Body of pancreas (tissue), 4 donors: ENCODE measurements at regions not wholly inside any gene's neighbourhood (a gene's known extent, or its start where the extent isn't known, plus 50 kb on each side); places are given as distances from the start of the nearest gene placed in this dataset.

Source experiments
- ATAC-seq: fragments of 150-250 bp; one replicate; pipeline ENCODE4 v1.9.1; 2016
- DNase-seq, 4 donors: peaks; one replicate each; pipeline ENCODE4 v3.0.0-alpha.2; 2019
- H3K27ac ChIP-seq, 4 donors: fragments of 200-600 bp; sonication (generic); 1 replicate in 3 of 4; 2 replicates in 1 of 4; pipeline versions ENCODE4 v1.5.1 to v1.6.1; 2016 to 2019; ENCODE audit warnings: mild to moderate bottlenecking in 1 of 4, mixed read lengths in 1 of 4, moderate library complexity in 1 of 4
- H3K27me3 ChIP-seq, 2 donors: fragments of 200-600 bp; sonication (generic); one replicate each; pipeline ENCODE4 v1.6.0; 2016; ENCODE audit warnings: mild to moderate bottlenecking in 1 of 2
- H3K36me3 ChIP-seq, 2 donors: fragments of 200-600 bp; sonication (generic); replicated peaks in 1 of 2; 2 replicates each; pipeline ENCODE4 v1.5.1; 2016; ENCODE audit warnings: low read depth in 2 of 2; ENCODE audit not compliant: insufficient read depth in 1 of 2
- H3K4me1 ChIP-seq: fragments of 200-600 bp; sonication (generic); one replicate; pipeline ENCODE4 v1.6.0; 2016
- H3K4me3 ChIP-seq, 2 donors: fragments of 200-600 bp; sonication (generic); 1 replicate in 1 of 2; 2 replicates in 1 of 2; pipeline ENCODE4 v1.5.1; 2016 to 2019
- H3K9me3 ChIP-seq, 3 donors: fragments of 200-600 bp; sonication (generic); 1 replicate in 2 of 3; 2 replicates in 1 of 3; pipeline ENCODE4 v1.5.1; 2016
- POLR2A ChIP-seq, 3 donors: fragments of 450-650 bp; IDR thresholded peaks; one replicate each; pipeline ENCODE4 v1.6.1; 2016; ENCODE audit warnings: antibody characterized with exemption in 3 of 3, mild to moderate bottlenecking in 2 of 3
- WGBS, 2 donors: methylation state at CpG; one replicate each; pipeline ENCODE4 v1.1.5; 2017; 5-methylcytosine and 5-hydroxymethylcytosine counted together
- intact Hi-C: fragments of 100-400 bp; cut with DNase I; formaldehyde crosslinking; loops from one replicate; pipeline ENCODE4 v1.15.1; 2023
- TF ChIP-seq, protein P1 (sequence below), 7 experiments: fragments of 450-650 bp in 4 of 7; fragments of 200-600 bp in 3 of 7; sonication (generic) in 3 of 7; IDR thresholded peaks; one replicate each; pipeline ENCODE4 v1.5.1; 2016 to 2019; ENCODE audit warnings: antibody characterized with exemption in 7 of 7

DNA sequence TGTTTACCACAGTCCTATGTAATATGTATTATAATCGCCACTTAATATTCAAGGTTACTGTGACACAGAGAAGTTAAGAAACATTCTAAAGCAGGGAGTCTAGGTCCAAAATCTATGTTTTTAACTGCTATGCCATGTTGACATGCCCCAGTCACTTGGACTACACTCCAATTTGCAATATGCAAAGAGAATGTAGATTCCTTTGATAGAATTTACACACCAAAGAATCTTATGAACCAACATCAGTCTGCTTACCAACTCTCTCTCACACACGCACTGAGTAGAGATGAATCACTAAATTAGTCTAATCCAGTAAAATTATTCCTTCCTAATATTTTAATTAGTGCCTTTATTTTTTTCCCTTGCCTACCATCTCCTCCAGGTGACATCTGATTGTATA lies 266.2 kb downstream of the OLFM3 start:
- no peaks in the 10 kb centered on the region for H3K4me1 ChIP-seq
- TF ChIP-seq POLR2A (IDR thresholded peaks at IDR 0.05) = no peak
- TF ChIP-seq, protein P1, sequence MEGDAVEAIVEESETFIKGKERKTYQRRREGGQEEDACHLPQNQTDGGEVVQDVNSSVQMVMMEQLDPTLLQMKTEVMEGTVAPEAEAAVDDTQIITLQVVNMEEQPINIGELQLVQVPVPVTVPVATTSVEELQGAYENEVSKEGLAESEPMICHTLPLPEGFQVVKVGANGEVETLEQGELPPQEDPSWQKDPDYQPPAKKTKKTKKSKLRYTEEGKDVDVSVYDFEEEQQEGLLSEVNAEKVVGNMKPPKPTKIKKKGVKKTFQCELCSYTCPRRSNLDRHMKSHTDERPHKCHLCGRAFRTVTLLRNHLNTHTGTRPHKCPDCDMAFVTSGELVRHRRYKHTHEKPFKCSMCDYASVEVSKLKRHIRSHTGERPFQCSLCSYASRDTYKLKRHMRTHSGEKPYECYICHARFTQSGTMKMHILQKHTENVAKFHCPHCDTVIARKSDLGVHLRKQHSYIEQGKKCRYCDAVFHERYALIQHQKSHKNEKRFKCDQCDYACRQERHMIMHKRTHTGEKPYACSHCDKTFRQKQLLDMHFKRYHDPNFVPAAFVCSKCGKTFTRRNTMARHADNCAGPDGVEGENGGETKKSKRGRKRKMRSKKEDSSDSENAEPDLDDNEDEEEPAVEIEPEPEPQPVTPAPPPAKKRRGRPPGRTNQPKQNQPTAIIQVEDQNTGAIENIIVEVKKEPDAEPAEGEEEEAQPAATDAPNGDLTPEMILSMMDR (IDR thresholded peaks at IDR 0.05) = no peak
- ATAC-seq (no peak), DNase-seq (no peak)
- H3K4me3 ChIP-seq = no peak overlapping the region
- 63 to 78% methylated on average over 2 of the region's 2 CpGs for WGBS, 2 donors
- H3K9me3 ChIP-seq = no peaks in the 10 kb centered on the region
- no peak overlapping the region for H3K27ac ChIP-seq
- H3K27me3 ChIP-seq = no peaks in the 10 kb centered on the region
- H3K36me3 ChIP-seq = no peaks in the 10 kb centered on the region
- intact Hi-C loops = no loop called here

DNA sequence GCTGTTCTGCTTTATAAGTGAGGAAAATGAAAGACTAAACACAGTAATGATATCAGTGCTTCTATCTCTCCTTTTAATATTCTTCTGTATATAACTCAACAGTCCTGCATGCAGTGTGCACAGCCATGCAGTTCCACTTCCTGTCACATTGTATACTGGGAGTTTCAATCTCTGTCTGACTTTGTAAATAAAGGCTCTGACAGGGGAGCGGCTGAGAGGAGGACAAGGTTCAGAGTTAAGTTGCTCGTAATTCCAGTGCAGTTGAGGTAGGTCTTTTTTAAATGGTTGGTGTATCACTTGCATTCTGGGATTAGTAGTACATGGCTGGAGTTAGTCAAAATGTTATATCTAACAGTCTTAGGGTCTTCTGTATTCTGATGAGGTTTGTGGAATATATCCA lies 264.5 kb downstream of the OLFM3 start:
- ATAC-seq (no peak), DNase-seq (no peak)
- Histone ChIP-seq H3K9me3 (no peaks in the 10 kb centered on the region), H3K36me3 (no peaks in the 10 kb centered on the region), H3K27ac (no peak overlapping the region), H3K4me1 (no peaks in the 10 kb centered on the region), H3K4me3 (no peak overlapping the region), H3K27me3 (no peaks in the 10 kb centered on the region)
- WGBS, 2 donors = 44 to 52% methylated on average over 2 of the region's 2 CpGs
- TF ChIP-seq, protein P1 (IDR thresholded peaks at IDR 0.05) = no peak
- no peak for TF ChIP-seq POLR2A (IDR thresholded peaks at IDR 0.05)
- intact Hi-C loops = no loop called here

DNA sequence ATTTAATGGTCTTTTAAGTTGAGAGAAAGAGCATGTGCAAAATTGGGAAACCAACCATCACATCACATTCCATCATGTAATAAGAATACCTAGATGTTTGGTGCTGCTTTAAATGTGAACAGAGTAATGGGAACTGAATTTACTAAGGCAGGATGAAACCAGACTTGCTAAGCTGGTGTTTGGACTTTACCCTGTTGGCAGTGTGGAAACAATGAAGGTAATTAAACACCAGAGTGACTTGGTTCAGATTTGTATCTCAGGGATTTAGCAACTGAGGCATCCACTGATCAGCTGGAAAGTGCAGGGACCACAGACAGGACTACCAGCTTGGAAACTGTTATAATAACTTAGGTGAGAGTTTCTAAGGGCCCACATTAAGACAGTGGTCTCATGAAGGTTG lies 263.4 kb downstream of the OLFM3 start:
- Histone ChIP-seq H3K27ac (no peak overlapping the region), H3K4me1 (no peaks in the 10 kb centered on the region), H3K36me3 (no peaks in the 10 kb centered on the region), H3K27me3 (no peaks in the 10 kb centered on the region), H3K4me3 (no peak overlapping the region), H3K9me3 (no peaks in the 10 kb centered on the region)
- intact Hi-C loops = no loop called here
- TF ChIP-seq, protein P1 (IDR thresholded peaks at IDR 0.05) = no peak
- no peak for TF ChIP-seq POLR2A (IDR thresholded peaks at IDR 0.05)
- no peak for ATAC-seq
- DNase-seq = no peak

DNA sequence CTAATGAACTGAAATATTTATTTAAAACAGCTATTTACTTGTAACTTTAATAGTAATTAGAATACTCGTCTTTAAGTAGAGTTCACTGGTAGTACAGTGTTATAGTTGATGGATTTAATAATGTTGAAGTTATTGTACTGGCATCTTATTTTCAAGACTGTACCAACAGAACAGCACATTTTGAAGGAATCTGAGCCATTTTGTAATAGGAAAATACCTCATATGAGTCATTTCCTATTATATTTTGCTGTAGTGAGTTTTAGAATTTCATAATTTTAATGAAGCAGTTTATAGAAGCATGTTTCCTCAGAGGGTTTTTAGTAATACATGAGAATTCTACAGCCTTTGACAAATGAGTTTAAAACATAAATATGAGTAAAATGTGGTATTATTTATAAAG lies 258.3 kb downstream of the OLFM3 start:
- Histone ChIP-seq H3K4me1 (no peaks in the 10 kb centered on the region), H3K9me3 (no peaks in the 10 kb centered on the region), H3K36me3 (no peaks in the 10 kb centered on the region), H3K4me3 (no peak overlapping the region), H3K27me3 (no peaks in the 10 kb centered on the region), H3K27ac (no peak overlapping the region)
- ATAC-seq = no peak
- WGBS, 2 donors = 58 to 63% methylated on average over 1 of the region's 1 CpG
- intact Hi-C loops = no loop called here
- no peak for DNase-seq
- TF ChIP-seq, protein P1 (IDR thresholded peaks at IDR 0.05) = no peak
- no peak for TF ChIP-seq POLR2A (IDR thresholded peaks at IDR 0.05)

DNA sequence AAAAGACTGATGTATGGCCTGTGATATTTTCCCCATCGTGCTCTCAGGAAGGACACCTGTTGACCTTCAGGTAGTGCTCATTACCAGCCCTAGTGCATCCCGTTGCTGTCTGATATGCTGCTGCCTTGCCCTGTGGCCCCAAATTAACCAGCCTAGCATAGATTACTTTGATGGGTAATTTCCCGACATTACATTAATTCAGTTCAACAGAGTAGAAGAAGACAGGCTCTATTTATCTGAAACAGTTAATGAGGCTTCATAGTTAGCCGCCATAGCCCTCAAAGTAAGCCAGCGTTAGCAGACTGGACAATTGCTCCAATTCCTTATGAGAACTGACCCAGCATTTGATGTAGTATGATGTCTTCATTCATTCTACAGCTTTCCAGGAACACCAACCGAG lies 257.6 kb downstream of the OLFM3 start:
- no peak overlapping the region for H3K4me3 ChIP-seq
- H3K27ac ChIP-seq = no peak overlapping the region
- ATAC-seq = no peak
- WGBS, 2 donors = 51 to 61% methylated on average over 6 of the region's 6 CpGs
- H3K36me3 ChIP-seq = no peaks in the 10 kb centered on the region
- H3K4me1 ChIP-seq = no peaks in the 10 kb centered on the region
- intact Hi-C loops = no loop called here
- H3K27me3 ChIP-seq = no peaks in the 10 kb centered on the region
- TF ChIP-seq, protein P1 (IDR thresholded peaks at IDR 0.05) = no peak
- TF ChIP-seq POLR2A (IDR thresholded peaks at IDR 0.05) = no peak
- no peak for DNase-seq
- no peaks in the 10 kb centered on the region for H3K9me3 ChIP-seq
